Mesothelial cell of epicardium (in vitro differentiated cells): ENCODE measurements at regions not wholly inside any gene's neighbourhood (a gene's known extent, or its start where the extent isn't known, plus 50 kb on each side); places are given as distances from the start of the nearest gene placed in this dataset.
A peak's percentile ranks its signal among the peaks of the same experiment; 100 is the strongest.

Source experiments
- DNase-seq, 2 experiments: peaks; one replicate each; pipeline ENCODE4 v3.0.0; 2021; ENCODE audit warnings: low spot score in 2 of 2; ENCODE audit not compliant: unreplicated experiment in 2 of 2
- H3K27ac Mint-ChIP-seq: 2 replicates; pipeline ENCODE4 v1.8.0; 2021; ENCODE audit warnings: mixed read lengths
- H3K27me3 Mint-ChIP-seq: 2 replicates; pipeline ENCODE4 v1.8.0; 2021; ENCODE audit warnings: low read depth, mixed read lengths
- H3K36me3 Mint-ChIP-seq: 2 replicates; pipeline ENCODE4 v1.8.0; 2021; ENCODE audit warnings: mixed read lengths
- H3K4me1 Mint-ChIP-seq: 2 replicates; pipeline ENCODE4 v1.8.0; 2021; ENCODE audit warnings: mixed read lengths
- H3K4me3 Mint-ChIP-seq: 2 replicates; pipeline ENCODE4 v1.8.0; 2021; ENCODE audit warnings: mild to moderate bottlenecking, moderate library complexity, mixed read lengths
- H3K9me3 Mint-ChIP-seq: 2 replicates; pipeline ENCODE4 v1.8.0; 2021; ENCODE audit warnings: mixed read lengths
- CTCF ChIP-seq: fragments of 200-600 bp; sonication (generic); IDR thresholded peaks from one replicate; pipeline ENCODE4 v1.5.0; 2021; ENCODE audit warnings: antibody characterized with exemption; ENCODE audit not compliant: unreplicated experiment

DNA sequence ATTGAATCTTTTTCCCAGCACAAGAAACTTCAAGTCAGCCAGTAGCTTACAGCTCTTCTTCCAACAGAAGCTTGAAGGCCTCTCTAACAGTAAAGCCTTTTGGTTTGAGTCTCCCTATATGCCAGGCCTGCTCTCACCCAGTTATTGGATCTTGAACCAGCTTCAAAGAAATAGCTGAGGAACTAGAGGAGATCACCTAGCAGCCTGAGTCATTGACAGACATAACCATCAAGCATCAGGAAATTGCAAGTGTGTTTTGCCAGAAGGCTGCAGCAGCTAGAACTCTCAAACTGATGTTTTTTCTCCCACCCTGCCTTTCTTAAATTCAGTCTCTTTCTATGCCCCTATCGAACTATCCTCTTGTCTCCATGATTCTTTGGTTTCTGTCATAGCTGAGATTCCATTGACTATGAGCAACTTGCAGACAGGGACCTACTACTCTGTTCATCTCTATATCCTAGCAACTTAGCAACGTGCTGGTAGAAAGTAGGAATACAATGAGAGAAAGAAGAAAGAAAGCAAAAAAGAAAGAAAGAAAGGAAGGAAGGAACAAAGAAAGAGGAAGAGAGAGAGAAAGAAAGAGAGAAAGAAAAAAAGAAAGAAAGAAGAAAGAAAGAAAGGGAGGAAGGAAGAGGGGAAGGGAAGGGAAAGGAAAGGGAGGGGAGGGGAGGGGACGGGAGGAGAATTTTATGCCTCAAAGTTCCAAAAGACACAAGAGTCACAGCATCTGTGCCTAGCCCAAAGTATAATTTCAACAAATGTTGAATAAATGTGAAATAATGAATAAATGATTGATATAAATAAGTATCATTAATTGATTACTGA is 60.0 kb upstream of the FGGY start:
- Mint-ChIP-seq H3K36me3 (no peaks in the 10 kb centered on the region), H3K4me3 (no peak overlapping the region), H3K27me3 (no peaks in the 10 kb centered on the region), H3K4me1 (peaks cover 46% of the 10 kb centered on the region), H3K27ac (peak overlapping the region; percentile 57), H3K9me3 (no peaks in the 10 kb centered on the region)
- no peak for DNase-seq
- TF ChIP-seq CTCF: no peak

- Mint-ChIP-seq H3K27ac (peak overlapping the region; percentile 40), H3K36me3 (no peaks in the 10 kb centered on the region), H3K4me1 (peaks cover 37% of the 10 kb centered on the region), H3K4me3 (no peak overlapping the region), H3K27me3 (no peaks in the 10 kb centered on the region), H3K9me3 (no peaks in the 10 kb centered on the region)
- DNase-seq: no peak
- TF ChIP-seq CTCF: no peak
Measured at GRCh38 chr1:59237900-59238299, 59.0 kb upstream of the FGGY start.

- TF ChIP-seq CTCF: no peak
- Mint-ChIP-seq H3K4me1 (peaks cover 32% of the 10 kb centered on the region), H3K27ac (peak overlapping the region; percentile 26), H3K9me3 (no peaks in the 10 kb centered on the region), H3K36me3 (no peaks in the 10 kb centered on the region), H3K27me3 (no peaks in the 10 kb centered on the region), H3K4me3 (no peak overlapping the region)
- DNase-seq: no peak
Measured at GRCh38 chr1:59238333-59238934, 58.5 kb upstream of the FGGY start.

DNA sequence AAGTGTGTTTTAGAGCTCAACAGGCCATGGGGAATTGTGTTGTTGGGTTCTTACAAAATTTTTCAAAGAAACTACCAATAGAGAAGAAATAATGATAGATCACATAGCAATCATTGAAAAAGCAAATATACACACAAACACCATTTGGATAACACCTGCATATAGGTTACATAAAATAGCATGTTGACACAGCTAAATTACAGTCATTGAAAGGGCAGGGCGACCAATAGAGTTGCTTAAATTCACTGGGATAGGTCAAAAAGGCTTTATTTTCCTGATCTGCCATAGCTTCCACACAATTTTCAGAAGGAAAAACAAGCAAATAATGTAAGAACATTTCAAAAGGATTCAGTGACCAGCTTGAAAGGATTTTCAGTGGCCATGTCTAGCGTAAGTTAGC is 57.9 kb upstream of the FGGY start:
- H3K36me3 Mint-ChIP-seq: peaks cover 2% of the 10 kb centered on the region
- peaks cover 4% of the 10 kb centered on the region for H3K9me3 Mint-ChIP-seq
- H3K27me3 Mint-ChIP-seq: no peaks in the 10 kb centered on the region
- no peak overlapping the region for H3K4me3 Mint-ChIP-seq
- TF ChIP-seq CTCF: no peak
- H3K4me1 Mint-ChIP-seq: peaks cover 31% of the 10 kb centered on the region
- peak overlapping the region; percentile 62 for H3K27ac Mint-ChIP-seq
- no peak for DNase-seq

DNA sequence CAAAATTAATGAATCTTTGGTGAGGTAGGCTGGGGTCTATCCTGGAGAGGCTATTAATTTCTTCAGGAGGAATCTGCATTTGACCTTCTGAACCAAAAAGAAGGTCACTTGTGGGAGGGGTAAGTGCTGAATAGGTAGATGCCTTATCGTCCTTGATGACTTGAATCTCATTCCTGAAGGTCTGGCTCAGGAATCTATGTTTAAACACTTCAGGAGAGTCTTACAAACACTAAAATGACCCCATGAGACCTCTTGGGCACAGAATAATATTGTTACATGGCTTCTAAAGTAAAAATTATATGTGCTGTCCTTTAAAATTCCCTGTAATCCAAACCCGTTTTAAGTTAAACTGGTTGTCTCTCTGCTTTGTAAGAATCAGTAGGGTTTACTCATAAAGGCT is 55.0 kb upstream of the FGGY start:
- Mint-ChIP-seq H3K4me1 (peaks cover 17% of the 10 kb centered on the region), H3K27me3 (no peaks in the 10 kb centered on the region), H3K27ac (no peak overlapping the region), H3K36me3 (peaks cover 14% of the 10 kb centered on the region), H3K4me3 (no peak overlapping the region), H3K9me3 (peaks cover 29% of the 10 kb centered on the region)
- no peak for TF ChIP-seq CTCF
- DNase-seq: no peak
